Ovary (tissue), 3 donors: ENCODE measurements at regions not wholly inside any gene's neighbourhood (a gene's known extent, or its start where the extent isn't known, plus 50 kb on each side); places are given as distances from the start of the nearest gene placed in this dataset.

Source experiments
- EP300 ChIP-seq: sonication (generic); formaldehyde crosslinking; IDR thresholded peaks from one replicate; pipeline ENCODE4 v1.6.1; 2017; ENCODE audit warnings: antibody characterized with exemption
- TF ChIP-seq, protein P1 (sequence below), 3 donors: fragments of 450-650 bp in 2 of 3; fragments of 200-600 bp in 1 of 3; IDR thresholded peaks; one replicate each; pipeline versions ENCODE4 v1.5.1 to v1.8.0; 2016 to 2022; ENCODE audit warnings: antibody characterized with exemption in 3 of 3, mild to moderate bottlenecking in 1 of 3
- donor health status: DM: no; HTN: no; CAD: no.

DNA sequence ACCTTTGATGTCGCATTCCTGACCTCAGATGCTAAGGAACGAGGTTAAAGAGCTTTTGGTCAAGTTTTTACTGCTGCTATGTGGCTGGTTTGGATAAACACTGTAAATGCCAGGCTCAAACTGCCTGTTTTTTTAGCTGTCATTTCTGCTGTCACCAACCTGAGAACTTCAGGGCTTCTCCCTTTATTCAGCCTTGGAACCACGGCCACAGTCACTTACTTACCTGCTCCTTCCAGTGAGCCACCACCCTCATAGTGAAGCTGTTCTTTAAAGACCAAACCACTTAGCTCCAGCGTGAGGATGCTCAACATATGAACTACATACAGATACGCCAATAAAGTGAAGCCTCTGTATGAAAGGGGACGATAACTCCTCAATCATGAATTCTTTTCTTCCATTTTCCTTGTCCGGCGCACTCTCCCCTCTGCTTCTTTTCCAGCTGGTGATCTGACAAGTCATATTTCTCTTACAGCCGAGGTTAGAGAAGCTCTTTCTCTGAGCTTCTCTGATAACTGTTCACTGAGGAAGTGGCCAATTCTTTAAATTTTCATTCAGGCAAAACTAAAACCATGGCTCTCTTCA is 152.8 kb upstream of the ANK2 start:
- TF ChIP-seq EP300, result no peak
- TF ChIP-seq, protein P1, sequence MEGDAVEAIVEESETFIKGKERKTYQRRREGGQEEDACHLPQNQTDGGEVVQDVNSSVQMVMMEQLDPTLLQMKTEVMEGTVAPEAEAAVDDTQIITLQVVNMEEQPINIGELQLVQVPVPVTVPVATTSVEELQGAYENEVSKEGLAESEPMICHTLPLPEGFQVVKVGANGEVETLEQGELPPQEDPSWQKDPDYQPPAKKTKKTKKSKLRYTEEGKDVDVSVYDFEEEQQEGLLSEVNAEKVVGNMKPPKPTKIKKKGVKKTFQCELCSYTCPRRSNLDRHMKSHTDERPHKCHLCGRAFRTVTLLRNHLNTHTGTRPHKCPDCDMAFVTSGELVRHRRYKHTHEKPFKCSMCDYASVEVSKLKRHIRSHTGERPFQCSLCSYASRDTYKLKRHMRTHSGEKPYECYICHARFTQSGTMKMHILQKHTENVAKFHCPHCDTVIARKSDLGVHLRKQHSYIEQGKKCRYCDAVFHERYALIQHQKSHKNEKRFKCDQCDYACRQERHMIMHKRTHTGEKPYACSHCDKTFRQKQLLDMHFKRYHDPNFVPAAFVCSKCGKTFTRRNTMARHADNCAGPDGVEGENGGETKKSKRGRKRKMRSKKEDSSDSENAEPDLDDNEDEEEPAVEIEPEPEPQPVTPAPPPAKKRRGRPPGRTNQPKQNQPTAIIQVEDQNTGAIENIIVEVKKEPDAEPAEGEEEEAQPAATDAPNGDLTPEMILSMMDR (IDR thresholded peaks at IDR 0.05), result no peak
